ENCODE measurements at regions not wholly inside any gene's neighbourhood (a gene's known extent, or its start where the extent isn't known, plus 50 kb on each side); places are given as distances from the start of the nearest gene placed in this dataset.

DNA sequence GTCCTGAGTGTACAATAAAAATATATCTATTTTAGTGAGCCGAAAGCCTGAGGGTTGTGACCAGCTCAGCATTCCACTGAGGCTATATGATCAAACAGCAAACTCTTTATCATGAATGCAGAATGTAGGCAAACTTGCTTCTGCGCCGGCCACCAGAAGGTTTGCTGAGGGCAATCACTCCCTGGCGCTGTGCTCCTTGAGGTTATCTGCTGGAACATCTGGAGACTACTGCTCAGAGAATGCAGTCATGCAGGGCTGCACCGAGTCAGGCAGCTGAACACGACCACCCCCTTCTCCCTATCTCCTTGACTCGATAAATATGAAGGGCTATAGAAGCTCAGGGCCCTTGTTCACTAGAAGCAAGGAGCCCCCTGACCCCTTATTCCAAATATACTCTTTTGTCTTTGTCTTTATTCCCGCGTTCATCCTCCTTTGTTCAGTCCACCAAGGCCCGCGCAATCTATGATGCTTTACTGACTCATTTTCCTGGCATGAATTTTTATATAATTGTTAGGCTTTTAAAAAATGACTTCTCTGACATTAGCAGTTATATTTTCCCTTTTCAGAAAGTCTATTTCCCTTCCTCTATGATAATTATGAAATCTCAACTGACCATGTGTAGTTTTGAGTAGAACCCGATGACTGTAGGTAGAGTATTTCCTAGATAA lies 1089.3 kb downstream of the SLC16A7 start:
- H4K5ac ChIP-seq (ENCODE audit: insufficient read length, low read depth, low read length) = no peak overlapping the region
- H3K14ac ChIP-seq (ENCODE audit: insufficient read length) = no peak overlapping the region
- 78% methylated on average over 12 of the region's 12 CpGs; no CpG with 5 or more reads in 1 of the 2 experiments for WGBS, 2 experiments (ENCODE audit: extremely low coverage in 1 of 2, insufficient coverage in 1 of 2, insufficient read length in 1 of 2, insufficient replicate concordance in 2 of 2, low coverage in 1 of 2, low lambda C conversion rate in 2 of 2, missing lambda C conversion rate in 1 of 2)
- no peak overlapping the region for H3K27ac ChIP-seq (ENCODE audit: low read depth, low read length)
- H3K79me1 ChIP-seq (ENCODE audit: low read depth, low read length) = no peaks in the 10 kb centered on the region
- H3K4me2 ChIP-seq (ENCODE audit: insufficient read depth in 1 of 2, low read depth in 2 of 2, low read length in 2 of 2) = no peak overlapping the region
- no peak overlapping the region for H3K56ac ChIP-seq (replicated peaks; ENCODE audit: insufficient read length, low read depth, low read length)
- no peak overlapping the region for H2BK5ac ChIP-seq (ENCODE audit: low read depth, low read length)
- no peaks in the 10 kb centered on the region for H3K23me2 ChIP-seq (ENCODE audit: low read depth, low read length)
- H3K36me3 ChIP-seq (ENCODE audit: control insufficient read depth in 2 of 4, insufficient read depth in 4 of 4, low read length in 3 of 4) = no peaks in the 10 kb centered on the region
- no peak overlapping the region for H2BK20ac ChIP-seq (ENCODE audit: low read length)
- TF ChIP-seq RAD21 (IDR thresholded peaks at IDR 0.05 in 1 of 2, conservative IDR thresholded peaks at IDR 0.05 in 1 of 2; ENCODE audit: low read depth in 2 of 2, low read length in 2 of 2) (peak; percentile 70), MAX (IDR thresholded peaks at IDR 0.05) (no peak)
- TF ChIP-seq, protein P1, sequence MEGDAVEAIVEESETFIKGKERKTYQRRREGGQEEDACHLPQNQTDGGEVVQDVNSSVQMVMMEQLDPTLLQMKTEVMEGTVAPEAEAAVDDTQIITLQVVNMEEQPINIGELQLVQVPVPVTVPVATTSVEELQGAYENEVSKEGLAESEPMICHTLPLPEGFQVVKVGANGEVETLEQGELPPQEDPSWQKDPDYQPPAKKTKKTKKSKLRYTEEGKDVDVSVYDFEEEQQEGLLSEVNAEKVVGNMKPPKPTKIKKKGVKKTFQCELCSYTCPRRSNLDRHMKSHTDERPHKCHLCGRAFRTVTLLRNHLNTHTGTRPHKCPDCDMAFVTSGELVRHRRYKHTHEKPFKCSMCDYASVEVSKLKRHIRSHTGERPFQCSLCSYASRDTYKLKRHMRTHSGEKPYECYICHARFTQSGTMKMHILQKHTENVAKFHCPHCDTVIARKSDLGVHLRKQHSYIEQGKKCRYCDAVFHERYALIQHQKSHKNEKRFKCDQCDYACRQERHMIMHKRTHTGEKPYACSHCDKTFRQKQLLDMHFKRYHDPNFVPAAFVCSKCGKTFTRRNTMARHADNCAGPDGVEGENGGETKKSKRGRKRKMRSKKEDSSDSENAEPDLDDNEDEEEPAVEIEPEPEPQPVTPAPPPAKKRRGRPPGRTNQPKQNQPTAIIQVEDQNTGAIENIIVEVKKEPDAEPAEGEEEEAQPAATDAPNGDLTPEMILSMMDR (IDR thresholded peaks at IDR 0.05; ENCODE audit: control extremely low read depth in 1 of 3, insufficient read depth in 1 of 3, low read depth in 1 of 3, low read length in 3 of 3) = peak; percentile 33 to 63 (median 44); a peak in 3 of 4 replicates
- CTCF ChIA-PET (ENCODE audit: partially characterized antibody) = interaction anchor here (0.6 to 1.8 kb wide), 6 partner anchors 20 to 1320 kb away, joined by 3 to 4 read pairs (median 3); no protein-coding TSS in a partner anchor
- DNase-seq (ENCODE audit: low read depth in 1 of 2, low spot score in 2 of 2) = no peak
- H3K4ac ChIP-seq (replicated peaks; ENCODE audit: insufficient read length, low read depth, low read length) = no peak overlapping the region
- FAIRE-seq = no peak
- no peak overlapping the region for H4K8ac ChIP-seq (ENCODE audit: extremely low read depth, insufficient read depth, low read length)
- no peak overlapping the region for H3K9ac ChIP-seq (replicated peaks in 1 of 4; ENCODE audit: extremely low read depth in 1 of 4, low read depth in 3 of 4, low read length in 3 of 4)
- H3K18ac ChIP-seq (ENCODE audit: extremely low read depth, low read length) = no peak overlapping the region
- no peak overlapping the region for H2AFZ ChIP-seq (ENCODE audit: low read length)
- no peak overlapping the region for H2BK15ac ChIP-seq (ENCODE audit: low read length)
- H2AK5ac ChIP-seq (ENCODE audit: low read depth, low read length) = no peak overlapping the region
- H4K20me1 ChIP-seq (replicated peaks in 1 of 2; ENCODE audit: control insufficient read depth in 1 of 2, insufficient read depth in 2 of 2, low read length in 2 of 2) = no peaks in the 10 kb centered on the region
- H3K23ac ChIP-seq (ENCODE audit: insufficient read length) = no peak overlapping the region
- H3K4me1 ChIP-seq (replicated peaks in 1 of 4; ENCODE audit: control insufficient read depth in 3 of 4, insufficient read depth in 4 of 4, low read length in 3 of 4) = no peaks in the 10 kb centered on the region
- no peaks in the 10 kb centered on the region for H3K79me2 ChIP-seq (ENCODE audit: control insufficient read depth in 1 of 2, insufficient read depth in 2 of 2, low read length in 2 of 2)
- H3K4me3 ChIP-seq (ENCODE audit: extremely low read depth in 1 of 4, insufficient read depth in 2 of 4, low read depth in 3 of 4, low read length in 4 of 4) = no peak overlapping the region
- peaks cover 2 to 3% of the 10 kb centered on the region in 2 experiments; a peak in 3 of 4 replicates for H3K9me3 ChIP-seq (ENCODE audit: insufficient read depth in 2 of 2, low read depth in 1 of 2, low read length in 1 of 2)
- POLR2A ChIA-PET (ENCODE audit: partially characterized antibody) = no interaction called here
- H4K91ac ChIP-seq (replicated peaks; ENCODE audit: insufficient read length, low read length) = no peak overlapping the region
- no peak overlapping the region for H2BK12ac ChIP-seq (ENCODE audit: low read depth, low read length)
- H3K27me3 ChIP-seq (replicated peaks in 1 of 4; ENCODE audit: control insufficient read depth in 3 of 4, extremely low read depth in 1 of 4, insufficient read depth in 3 of 4, low read length in 3 of 4) = no peaks in the 10 kb centered on the region
- H2BK120ac ChIP-seq (replicated peaks; ENCODE audit: low read depth, low read length) = no peak overlapping the region
